Keratinocyte (primary cell): ENCODE measurements at regions not wholly inside any gene's neighbourhood (a gene's known extent, or its start where the extent isn't known, plus 50 kb on each side); places are given as distances from the start of the nearest gene placed in this dataset.

Experiments
- CTCF ChIP-seq, 3 experiments: IDR thresholded peaks in 1 of 3; conservative IDR thresholded peaks in 1 of 3; optimal IDR thresholded peaks in 1 of 3; 2 replicates in 2 of 3; 3 replicates in 1 of 3; pipeline versions ENCODE3 to v1.5.1; 2011; ENCODE audit warnings: low read length in 3 of 3, mild to moderate bottlenecking in 3 of 3, moderate library complexity in 2 of 3, control low read depth in 1 of 3, inconsistent platforms in 1 of 3; ENCODE audit not compliant: insufficient read depth in 2 of 3; ENCODE audit errors: extremely low read depth in 1 of 3
- EZH2 ChIP-seq: IDR thresholded peaks from one replicate; pipeline ENCODE4 v1.6.1; 2012; ENCODE audit warnings: inconsistent platforms, mild to moderate bottlenecking, low read length, moderate library complexity

- TF ChIP-seq EZH2 = no peak
- no peak for TF ChIP-seq CTCF (optimal IDR thresholded peaks at IDR 0.05 in 1 of 3, IDR thresholded peaks at IDR 0.05 in 1 of 3, conservative IDR thresholded peaks at IDR 0.05 in 1 of 3; ENCODE audit: extremely low read depth in 1 of 3, insufficient read depth in 2 of 3, low read length in 3 of 3)
Observed at GRCh38 chr12:126282691-126283090, 1217.5 kb downstream of the AACS start.
